OCI-LY3 (cell line): ENCODE measurements at regions not wholly inside any gene's neighbourhood (a gene's known extent, or its start where the extent isn't known, plus 50 kb on each side); places are given as distances from the start of the nearest gene placed in this dataset.
A peak's percentile ranks its signal among the peaks of the same experiment; 100 is the strongest.

Source experiments
- H2AFZ ChIP-seq: fragments of 200-600, 300-600 bp; shearing (Covaris generic); 2 replicates; pipeline ENCODE4 v1.6.0; 2014; ENCODE audit warnings: antibody characterized with exemption, low read depth, low read length
- H3K27ac ChIP-seq: fragments of 200-600, 300-600 bp; sonication (generic); 2 replicates; pipeline ENCODE4 v1.5.1; 2014; ENCODE audit warnings: mild to moderate bottlenecking, low read length, moderate library complexity, mixed read lengths
- H3K27me3 ChIP-seq: fragments of 200-600, 300-600 bp; sonication (generic); 2 replicates; pipeline ENCODE4 v1.6.1; 2014; ENCODE audit warnings: low read depth, low read length, mixed read lengths
- H3K36me3 ChIP-seq: fragments of 200-600, 300-600 bp; sonication (generic); replicated peaks from 2 replicates; pipeline ENCODE3; 2014; ENCODE audit warnings: low read depth, low read length, mixed read lengths
- H3K4me1 ChIP-seq: fragments of 300-600, 200-600 bp; sonication (generic); 2 replicates; pipeline ENCODE4 v1.6.1; 2014; ENCODE audit warnings: low read length, mixed read lengths
- H3K4me2 ChIP-seq: fragments of 200-600, 300-600 bp; sonication (generic); 2 replicates; pipeline ENCODE4 v1.6.1; 2014; ENCODE audit warnings: low read length, mixed read lengths
- H3K4me3 ChIP-seq: fragments of 300-600, 200-600 bp; sonication (generic); 2 replicates; pipeline ENCODE4 v1.5.1; 2014; ENCODE audit warnings: antibody characterized with exemption, mild to moderate bottlenecking, low read length, moderate library complexity
- H3K79me2 ChIP-seq: fragments of 300-600, 200-600 bp; shearing (Covaris generic); 2 replicates; pipeline ENCODE4 v1.6.1; 2014; ENCODE audit warnings: mild to moderate bottlenecking, low read length, mixed read lengths
- H3K9ac ChIP-seq: fragments of 300-600, 200-600 bp; shearing (Covaris generic); 2 replicates; pipeline ENCODE4 v1.6.0; 2014; ENCODE audit warnings: mild to moderate bottlenecking, low read length, moderate library complexity
- H3K9me3 ChIP-seq: fragments of 200-600, 300-600 bp; shearing (Covaris generic); 2 replicates; pipeline ENCODE4 v1.6.1; 2014; ENCODE audit warnings: low read length, mixed read lengths; ENCODE audit not compliant: insufficient read depth
- H4K20me1 ChIP-seq: fragments of 200-600, 300-600 bp; sonication (generic); 2 replicates; pipeline ENCODE4 v1.6.1; 2016; ENCODE audit warnings: low read length, mixed read lengths; ENCODE audit not compliant: insufficient read depth
- EZH2phosphoT487 ChIP-seq: fragments of 200-600 bp; shearing (Covaris generic); IDR thresholded peaks from 2 replicates; pipeline ENCODE4 v1.6.1; 2018; ENCODE audit warnings: antibody characterized with exemption, mixed run types, low read depth
- TF ChIP-seq, protein P1 (sequence below): fragments of 200-600, 300-600 bp; sonication (generic); IDR thresholded peaks from 2 replicates; pipeline ENCODE4 v1.5.1; 2014; ENCODE audit warnings: antibody characterized with exemption, low read length, low read depth

DNA sequence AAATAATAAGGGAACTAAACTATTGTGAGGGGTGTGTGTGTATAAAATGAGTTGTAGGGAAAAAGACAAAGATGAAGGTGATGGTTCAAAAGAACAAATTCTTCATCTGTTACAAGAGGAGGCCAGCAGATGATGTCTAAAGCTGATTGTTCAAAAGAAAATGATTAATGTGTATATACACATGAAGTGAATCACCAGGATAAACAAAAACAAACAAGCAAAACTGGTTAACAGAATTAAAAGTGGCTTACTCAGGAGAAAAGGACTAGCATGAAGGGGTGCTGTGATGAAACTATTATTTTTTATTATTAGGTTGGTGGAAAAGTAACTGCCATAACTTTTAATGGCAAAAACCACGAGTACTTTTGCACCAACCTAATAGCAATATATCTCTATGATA, 348.4 kb downstream of the BCL11B start:
- H3K79me2 ChIP-seq = no peaks in the 10 kb centered on the region
- no peaks in the 10 kb centered on the region for H3K36me3 ChIP-seq
- H2AFZ ChIP-seq = no peak overlapping the region
- TF ChIP-seq EZH2phosphoT487 = no peak
- TF ChIP-seq, protein P1, sequence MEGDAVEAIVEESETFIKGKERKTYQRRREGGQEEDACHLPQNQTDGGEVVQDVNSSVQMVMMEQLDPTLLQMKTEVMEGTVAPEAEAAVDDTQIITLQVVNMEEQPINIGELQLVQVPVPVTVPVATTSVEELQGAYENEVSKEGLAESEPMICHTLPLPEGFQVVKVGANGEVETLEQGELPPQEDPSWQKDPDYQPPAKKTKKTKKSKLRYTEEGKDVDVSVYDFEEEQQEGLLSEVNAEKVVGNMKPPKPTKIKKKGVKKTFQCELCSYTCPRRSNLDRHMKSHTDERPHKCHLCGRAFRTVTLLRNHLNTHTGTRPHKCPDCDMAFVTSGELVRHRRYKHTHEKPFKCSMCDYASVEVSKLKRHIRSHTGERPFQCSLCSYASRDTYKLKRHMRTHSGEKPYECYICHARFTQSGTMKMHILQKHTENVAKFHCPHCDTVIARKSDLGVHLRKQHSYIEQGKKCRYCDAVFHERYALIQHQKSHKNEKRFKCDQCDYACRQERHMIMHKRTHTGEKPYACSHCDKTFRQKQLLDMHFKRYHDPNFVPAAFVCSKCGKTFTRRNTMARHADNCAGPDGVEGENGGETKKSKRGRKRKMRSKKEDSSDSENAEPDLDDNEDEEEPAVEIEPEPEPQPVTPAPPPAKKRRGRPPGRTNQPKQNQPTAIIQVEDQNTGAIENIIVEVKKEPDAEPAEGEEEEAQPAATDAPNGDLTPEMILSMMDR = no peak
- H4K20me1 ChIP-seq = no peaks in the 10 kb centered on the region
- 0 out of 2 replicates have a peak, but pooled peaks cover 4% of the 10 kb centered on the region for H3K27me3 ChIP-seq
- peaks cover 17% of the 10 kb centered on the region for H3K4me1 ChIP-seq
- H3K4me3 ChIP-seq = no peak overlapping the region
- H3K4me2 ChIP-seq = no peak overlapping the region
- no peak overlapping the region for H3K9ac ChIP-seq
- H3K9me3 ChIP-seq = 0 out of 2 replicates have a peak, but pooled peaks cover 11% of the 10 kb centered on the region
- no peak overlapping the region for H3K27ac ChIP-seq

DNA sequence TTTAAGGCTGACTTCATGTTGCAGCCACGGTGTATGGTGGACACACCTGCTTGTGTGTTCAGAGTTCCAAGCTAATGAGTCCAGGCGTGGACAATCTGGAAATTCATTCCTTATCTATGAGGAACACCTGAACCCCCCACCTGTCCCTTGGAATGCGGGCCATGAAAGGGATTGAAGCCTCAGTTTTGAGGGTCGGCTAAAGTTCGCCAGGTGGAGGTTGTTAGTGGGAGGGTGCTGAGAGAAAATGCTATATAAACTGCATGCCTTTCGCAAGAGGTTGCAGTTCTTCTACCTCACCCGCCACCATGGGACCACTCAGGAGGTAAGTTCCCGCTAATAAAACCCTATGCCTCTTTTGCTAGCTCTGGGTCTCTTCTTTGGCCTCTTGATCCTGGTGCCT, 348.0 kb downstream of the BCL11B start:
- no peak overlapping the region for H3K27ac ChIP-seq
- H4K20me1 ChIP-seq = no peaks in the 10 kb centered on the region
- H3K27me3 ChIP-seq = 0 out of 2 replicates have a peak, but pooled peaks cover 4% of the 10 kb centered on the region
- H3K36me3 ChIP-seq = no peaks in the 10 kb centered on the region
- H3K4me1 ChIP-seq = peaks cover 17% of the 10 kb centered on the region
- no peaks in the 10 kb centered on the region for H3K79me2 ChIP-seq
- H3K9me3 ChIP-seq = 0 out of 2 replicates have a peak, but pooled peaks cover 11% of the 10 kb centered on the region
- H3K4me2 ChIP-seq = no peak overlapping the region
- H3K4me3 ChIP-seq = no peak overlapping the region
- TF ChIP-seq EZH2phosphoT487 = no peak
- TF ChIP-seq, protein P1 = no peak
- H3K9ac ChIP-seq = no peak overlapping the region
- H2AFZ ChIP-seq = no peak overlapping the region

DNA sequence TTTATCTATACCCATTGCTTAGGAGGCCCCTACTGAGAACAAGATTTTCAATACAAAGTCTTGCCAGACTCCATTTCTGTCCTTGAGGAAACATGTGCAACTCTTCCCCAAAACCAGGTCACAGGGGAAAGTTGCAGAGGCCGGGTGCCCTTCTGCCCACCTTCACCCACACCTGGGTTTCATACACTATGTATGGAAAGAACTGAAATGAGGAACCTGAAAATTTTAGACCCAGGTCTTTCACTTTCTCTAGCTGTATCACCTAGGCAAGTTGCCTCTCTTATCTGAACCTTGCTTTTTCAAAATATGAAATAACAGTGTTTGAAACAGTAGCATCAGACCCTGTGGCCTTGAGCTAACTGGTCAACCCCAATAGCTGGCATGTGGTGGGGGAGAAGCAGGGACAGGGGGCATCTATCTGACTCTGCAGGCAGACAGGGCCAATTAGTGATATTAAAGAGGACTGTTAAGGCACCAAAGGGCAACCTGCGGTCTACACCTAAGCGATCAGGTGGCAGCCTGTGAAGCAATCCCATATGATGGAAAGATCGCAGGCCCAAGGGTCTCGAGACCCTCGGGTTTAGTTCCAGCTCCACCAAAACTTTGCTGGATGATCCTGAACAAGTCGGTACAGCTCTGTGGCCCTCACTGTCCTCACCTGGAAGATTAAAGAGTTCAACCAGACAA, 346.5 kb downstream of the BCL11B start:
- Histone ChIP-seq H2AFZ (no peak overlapping the region), H4K20me1 (no peaks in the 10 kb centered on the region), H3K27ac (peak overlapping the region; percentile 26; the same call in 1 of the 2 replicates), H3K9me3 (0 out of 2 replicates have a peak, but pooled peaks cover 11% of the 10 kb centered on the region), H3K79me2 (no peaks in the 10 kb centered on the region), H3K4me3 (no peak overlapping the region), H3K27me3 (0 out of 2 replicates have a peak, but pooled peaks cover 4% of the 10 kb centered on the region), H3K4me1 (peaks cover 14% of the 10 kb centered on the region), H3K9ac (no peak overlapping the region), H3K4me2 (peak overlapping the region; percentile 35; the same call in 1 of the 2 replicates), H3K36me3 (no peaks in the 10 kb centered on the region)
- TF ChIP-seq, protein P1 = no peak
- TF ChIP-seq EZH2phosphoT487 = no peak

DNA sequence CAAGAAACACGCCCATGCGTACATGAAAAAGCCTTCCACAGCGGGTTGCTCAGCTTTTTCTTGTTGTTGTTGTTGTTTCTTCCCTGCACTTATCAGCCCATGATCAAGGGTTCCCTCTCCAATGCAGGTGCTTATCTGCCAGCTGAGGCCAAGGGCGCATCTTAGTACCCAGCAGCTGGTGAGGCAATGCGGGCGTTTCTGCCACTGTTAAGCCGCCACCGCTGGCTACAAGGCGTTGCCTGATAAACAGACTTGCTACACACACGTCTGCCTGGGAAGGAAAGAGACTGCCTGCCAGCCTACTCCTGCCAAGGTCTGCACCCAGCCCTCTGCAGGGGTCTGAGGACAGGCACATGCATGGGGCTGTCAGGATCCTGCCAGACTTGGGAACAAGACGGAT, 345.9 kb downstream of the BCL11B start:
- H3K79me2 ChIP-seq = no peaks in the 10 kb centered on the region
- H4K20me1 ChIP-seq = no peaks in the 10 kb centered on the region
- no peak overlapping the region for H2AFZ ChIP-seq
- TF ChIP-seq, protein P1 = no peak
- no peak for TF ChIP-seq EZH2phosphoT487
- H3K4me3 ChIP-seq = no peak overlapping the region
- 0 out of 2 replicates have a peak, but pooled peaks cover 7% of the 10 kb centered on the region for H3K9me3 ChIP-seq
- H3K36me3 ChIP-seq = no peaks in the 10 kb centered on the region
- 0 out of 2 replicates have a peak, but pooled peaks cover 4% of the 10 kb centered on the region for H3K27me3 ChIP-seq
- H3K27ac ChIP-seq = no peak overlapping the region
- H3K9ac ChIP-seq = no peak overlapping the region
- H3K4me2 ChIP-seq = no peak overlapping the region
- peaks cover 14% of the 10 kb centered on the region for H3K4me1 ChIP-seq
